ENCODE measurements at regions not wholly inside any gene's neighbourhood (a gene's known extent, or its start where the extent isn't known, plus 50 kb on each side); places are given as distances from the start of the nearest gene placed in this dataset.
A peak's percentile ranks its signal among the peaks of the same experiment; 100 is the strongest.

DNA sequence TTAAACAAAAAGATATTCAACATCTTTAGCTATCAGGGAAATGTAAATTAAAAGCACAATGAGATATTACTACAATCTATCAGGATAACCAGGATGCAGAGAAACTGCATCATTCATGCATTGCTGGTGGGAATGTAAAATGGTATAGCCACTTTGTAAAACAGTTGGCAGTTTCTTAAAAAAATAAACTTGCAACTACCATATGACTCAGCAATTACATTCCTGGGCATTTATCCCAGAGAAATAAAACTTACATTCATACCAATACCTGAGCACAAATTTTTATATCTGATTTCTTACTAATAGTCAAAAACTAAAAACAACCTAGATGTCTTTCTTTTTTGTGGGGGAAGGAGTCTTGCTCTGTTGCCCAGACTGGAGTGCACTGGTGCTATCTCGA lies 190.3 kb upstream of the TAB2 start:
- H3K79me2 ChIP-seq (ENCODE audit: low read length): no peaks in the 10 kb centered on the region
- no peak overlapping the region for H3K27ac ChIP-seq (ENCODE audit: low read length)
- no peak overlapping the region for H3K4me3 ChIP-seq (ENCODE audit: low read length)
- H3K9ac ChIP-seq (ENCODE audit: low read length): no peak overlapping the region
- H3K36me3 ChIP-seq (replicated peaks; ENCODE audit: low read depth, low read length): no peaks in the 10 kb centered on the region
- H3K4me2 ChIP-seq (ENCODE audit: low read length): no peak overlapping the region
- no peaks in the 10 kb centered on the region for H3K9me3 ChIP-seq (ENCODE audit: insufficient read depth, low read length)
- H2AFZ ChIP-seq (ENCODE audit: low read depth, low read length): no peak overlapping the region
- no peaks in the 10 kb centered on the region for H3K27me3 ChIP-seq (ENCODE audit: low read depth, low read length)
- peaks cover 26% of the 10 kb centered on the region for H3K4me1 ChIP-seq (ENCODE audit: low read length)
- no peaks in the 10 kb centered on the region for H4K20me1 ChIP-seq (ENCODE audit: insufficient read depth, low read length)
- TF ChIP-seq, protein P1, sequence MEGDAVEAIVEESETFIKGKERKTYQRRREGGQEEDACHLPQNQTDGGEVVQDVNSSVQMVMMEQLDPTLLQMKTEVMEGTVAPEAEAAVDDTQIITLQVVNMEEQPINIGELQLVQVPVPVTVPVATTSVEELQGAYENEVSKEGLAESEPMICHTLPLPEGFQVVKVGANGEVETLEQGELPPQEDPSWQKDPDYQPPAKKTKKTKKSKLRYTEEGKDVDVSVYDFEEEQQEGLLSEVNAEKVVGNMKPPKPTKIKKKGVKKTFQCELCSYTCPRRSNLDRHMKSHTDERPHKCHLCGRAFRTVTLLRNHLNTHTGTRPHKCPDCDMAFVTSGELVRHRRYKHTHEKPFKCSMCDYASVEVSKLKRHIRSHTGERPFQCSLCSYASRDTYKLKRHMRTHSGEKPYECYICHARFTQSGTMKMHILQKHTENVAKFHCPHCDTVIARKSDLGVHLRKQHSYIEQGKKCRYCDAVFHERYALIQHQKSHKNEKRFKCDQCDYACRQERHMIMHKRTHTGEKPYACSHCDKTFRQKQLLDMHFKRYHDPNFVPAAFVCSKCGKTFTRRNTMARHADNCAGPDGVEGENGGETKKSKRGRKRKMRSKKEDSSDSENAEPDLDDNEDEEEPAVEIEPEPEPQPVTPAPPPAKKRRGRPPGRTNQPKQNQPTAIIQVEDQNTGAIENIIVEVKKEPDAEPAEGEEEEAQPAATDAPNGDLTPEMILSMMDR (IDR thresholded peaks at IDR 0.05; ENCODE audit: low read depth, low read length): no peak
- no peak for TF ChIP-seq EZH2phosphoT487 (IDR thresholded peaks at IDR 0.05; ENCODE audit: low read depth)

DNA sequence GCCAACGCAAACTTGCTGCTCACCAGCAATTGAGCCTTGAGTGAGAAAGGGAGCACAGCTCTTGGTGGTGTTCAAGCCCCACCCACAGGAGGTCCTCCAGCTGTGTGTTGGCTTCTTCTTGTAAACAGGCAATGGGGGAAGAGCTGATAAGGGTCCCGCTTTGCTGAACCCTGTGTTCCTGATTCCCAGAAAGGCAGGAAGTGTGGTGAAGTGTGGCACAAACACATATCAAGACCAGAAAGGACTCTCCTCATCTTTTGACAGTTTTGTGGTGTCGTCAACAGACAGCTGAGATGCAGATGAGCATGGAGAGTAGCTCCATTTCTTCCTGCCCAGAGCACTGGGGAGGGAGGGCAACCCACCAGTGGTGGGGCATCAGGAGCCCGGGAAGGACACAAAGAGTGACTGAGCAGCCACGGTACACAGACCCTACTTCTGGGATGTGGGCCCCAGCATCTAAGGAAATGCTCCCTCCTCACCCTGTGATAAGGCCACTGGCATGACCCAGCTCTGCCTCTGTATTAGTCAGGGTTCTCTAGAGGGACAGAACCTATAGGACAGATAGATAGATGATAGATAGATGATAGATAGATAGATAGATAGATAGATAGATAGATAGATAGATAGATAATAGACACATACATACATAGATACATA lies 188.9 kb upstream of the TAB2 start:
- Histone ChIP-seq H3K4me2 (ENCODE audit: low read length) (peak overlapping the region; percentile 14; the same call in 1 of the 2 replicates), H3K4me3 (ENCODE audit: low read length) (no peak overlapping the region), H3K9ac (ENCODE audit: low read length) (no peak overlapping the region), H3K27ac (ENCODE audit: low read length) (peak overlapping the region; percentile 54; the same call in 1 of the 2 replicates), H3K79me2 (ENCODE audit: low read length) (no peaks in the 10 kb centered on the region), H4K20me1 (ENCODE audit: insufficient read depth, low read length) (no peaks in the 10 kb centered on the region), H3K4me1 (ENCODE audit: low read length) (peaks cover 26% of the 10 kb centered on the region), H2AFZ (ENCODE audit: low read depth, low read length) (no peak overlapping the region), H3K27me3 (ENCODE audit: low read depth, low read length) (no peaks in the 10 kb centered on the region), H3K9me3 (ENCODE audit: insufficient read depth, low read length) (no peaks in the 10 kb centered on the region), H3K36me3 (replicated peaks; ENCODE audit: low read depth, low read length) (no peaks in the 10 kb centered on the region)
- TF ChIP-seq, protein P1 (IDR thresholded peaks at IDR 0.05; ENCODE audit: low read depth, low read length): no peak
- no peak for TF ChIP-seq EZH2phosphoT487 (IDR thresholded peaks at IDR 0.05; ENCODE audit: low read depth)

DNA sequence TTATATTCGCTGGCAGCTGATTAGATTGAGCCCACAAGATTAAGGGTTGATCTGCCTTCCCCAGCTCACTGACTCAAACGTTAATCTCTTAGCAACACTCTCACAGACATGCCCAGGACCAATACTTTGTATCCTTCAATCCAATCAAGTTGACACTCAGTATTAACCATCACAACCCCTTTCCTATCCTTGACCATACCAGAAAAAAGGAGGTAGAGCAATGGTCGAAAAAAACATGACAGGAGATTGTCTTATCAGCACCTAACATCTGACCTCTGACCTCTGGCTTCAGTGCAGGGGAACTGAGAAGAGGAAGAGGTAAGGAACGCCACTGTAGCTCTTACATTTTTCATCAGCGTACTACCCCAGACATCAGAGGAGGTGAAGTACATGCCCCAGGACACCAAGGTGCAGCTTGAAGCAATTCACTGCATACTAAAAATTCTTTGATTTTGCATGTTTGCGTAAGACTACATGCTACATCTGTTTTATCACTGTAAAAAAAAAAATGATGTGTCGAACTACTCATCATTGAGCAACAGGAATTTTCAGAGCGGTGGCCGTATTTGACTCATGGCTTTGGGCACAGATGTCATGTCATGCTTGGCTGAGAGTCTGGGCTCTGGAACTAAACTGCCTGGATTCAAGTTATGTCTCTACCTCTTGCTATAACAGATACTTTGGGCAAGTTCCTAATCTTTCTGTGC lies 188.0 kb upstream of the TAB2 start:
- no peaks in the 10 kb centered on the region for H3K79me2 ChIP-seq (ENCODE audit: low read length)
- H3K9me3 ChIP-seq (ENCODE audit: insufficient read depth, low read length): no peaks in the 10 kb centered on the region
- H3K36me3 ChIP-seq (replicated peaks; ENCODE audit: low read depth, low read length): no peaks in the 10 kb centered on the region
- no peak overlapping the region for H2AFZ ChIP-seq (ENCODE audit: low read depth, low read length)
- 0 out of 2 replicates have a peak overlapping the region, but pooled peaks have one; percentile 15 for H3K9ac ChIP-seq (ENCODE audit: low read length)
- no peaks in the 10 kb centered on the region for H3K27me3 ChIP-seq (ENCODE audit: low read depth, low read length)
- peaks cover 26% of the 10 kb centered on the region for H3K4me1 ChIP-seq (ENCODE audit: low read length)
- H3K27ac ChIP-seq (ENCODE audit: low read length): peak overlapping the region; percentile 54
- no peaks in the 10 kb centered on the region for H4K20me1 ChIP-seq (ENCODE audit: insufficient read depth, low read length)
- H3K4me3 ChIP-seq (ENCODE audit: low read length): peak overlapping the region; percentile 22; the same call in 1 of the 2 replicates
- no peak for TF ChIP-seq EZH2phosphoT487 (IDR thresholded peaks at IDR 0.05; ENCODE audit: low read depth)
- TF ChIP-seq, protein P1 (IDR thresholded peaks at IDR 0.05; ENCODE audit: low read depth, low read length): no peak
- H3K4me2 ChIP-seq (ENCODE audit: low read length): peak overlapping the region; percentile 55

DNA sequence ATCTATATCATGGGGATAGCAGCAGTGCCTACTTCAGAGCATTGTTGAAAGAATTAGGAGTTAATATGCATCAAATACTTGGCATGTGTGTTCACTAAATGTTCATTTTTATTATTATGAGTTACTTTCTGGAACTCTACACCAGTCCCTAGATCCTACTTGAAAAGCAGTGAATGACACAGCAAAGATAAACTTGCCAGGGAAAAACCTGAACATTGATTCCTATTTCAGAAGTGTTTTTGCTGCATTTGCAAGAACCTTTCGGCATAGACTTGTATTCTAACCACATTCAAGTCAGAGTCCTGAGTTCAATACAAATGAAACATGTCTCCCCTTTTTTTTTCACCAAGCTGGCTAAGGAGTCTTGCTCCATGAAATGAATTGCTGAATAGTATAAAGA lies 187.4 kb upstream of the TAB2 start:
- Histone ChIP-seq H3K4me3 (ENCODE audit: low read length) (peak overlapping the region; percentile 22; the same call in 1 of the 2 replicates), H3K9me3 (ENCODE audit: insufficient read depth, low read length) (no peaks in the 10 kb centered on the region), H3K79me2 (ENCODE audit: low read length) (no peaks in the 10 kb centered on the region), H4K20me1 (ENCODE audit: insufficient read depth, low read length) (no peaks in the 10 kb centered on the region), H3K27ac (ENCODE audit: low read length) (peak overlapping the region; percentile 54), H2AFZ (ENCODE audit: low read depth, low read length) (no peak overlapping the region), H3K27me3 (ENCODE audit: low read depth, low read length) (no peaks in the 10 kb centered on the region), H3K4me2 (ENCODE audit: low read length) (peak overlapping the region; percentile 55), H3K9ac (ENCODE audit: low read length) (0 out of 2 replicates have a peak overlapping the region, but pooled peaks have one; percentile 15), H3K36me3 (replicated peaks; ENCODE audit: low read depth, low read length) (no peaks in the 10 kb centered on the region), H3K4me1 (ENCODE audit: low read length) (peaks cover 30% of the 10 kb centered on the region)
- TF ChIP-seq, protein P1 (IDR thresholded peaks at IDR 0.05; ENCODE audit: low read depth, low read length): no peak
- no peak for TF ChIP-seq EZH2phosphoT487 (IDR thresholded peaks at IDR 0.05; ENCODE audit: low read depth)
